Endothelial cell of umbilical vein (primary cell): ENCODE measurements at regions not wholly inside any gene's neighbourhood (a gene's known extent, or its start where the extent isn't known, plus 50 kb on each side); places are given as distances from the start of the nearest gene placed in this dataset.
"Not testable (repeated sequence)": the region's sequence is repeated elsewhere in the genome, so short reads cannot be mapped to it uniquely, and the experiment has no call there.

Experiments
- BruUV-seq: library from RNA; stranded (reverse); fragments of 400-500 nt; replicated peaks from 2 replicates; lab custom pipeline; 2021; lab: Mats Ljungman, UMichigan
- CTCF ChIA-PET: fragments of 300-600, 350-600 bp; sonication (Branson Sonifier 250); formaldehyde crosslinking; loops from one replicate; lab custom pipeline; 2021; ENCODE audit warnings: antibody characterized with exemption, inconsistent platforms; lab: Charles Lee
- POLR2A ChIA-PET: fragments of 300-600, 350-600 bp; sonication (Branson Sonifier 250); formaldehyde crosslinking; loops from one replicate; lab custom pipeline; 2021; ENCODE audit warnings: antibody characterized with exemption, inconsistent platforms; lab: Charles Lee
- DNase-seq: peaks from one replicate; pipeline ENCODE4 v3.0.0-alpha.2; 2011; ENCODE audit warnings: low read depth, low spot score
- FAIRE-seq: peaks from 2 replicates; lab custom pipeline; 2011; peaks lifted over from hg19 to GRCh38; lab: Jason Lieb, UNC
- H2AFZ ChIP-seq: 2 replicates; pipeline ENCODE4 v1.6.0; 2012; ENCODE audit warnings: low read depth, low read length, control low read depth, inconsistent platforms
- H3K27ac ChIP-seq: 2 replicates; pipeline ENCODE4 v1.5.1; 2011; ENCODE audit warnings: low read depth, mild to moderate bottlenecking, control low read depth, low read length, moderate library complexity; ENCODE audit not compliant: insufficient read depth
- H3K27me3 ChIP-seq, 2 experiments: 2 replicates each; pipeline versions ENCODE4 v1.6.0 to v1.6.1; 2011; ENCODE audit warnings: low read length in 2 of 2, mixed read lengths in 1 of 2; ENCODE audit not compliant: control insufficient read depth in 2 of 2, insufficient read depth in 2 of 2
- H3K36me3 ChIP-seq, 2 experiments: 2 replicates in 1 of 2; 3 replicates in 1 of 2; pipeline ENCODE4 v1.5.1; 2011; ENCODE audit warnings: low read length in 2 of 2, mild to moderate bottlenecking in 1 of 2, moderate library complexity in 1 of 2; ENCODE audit not compliant: control insufficient read depth in 2 of 2, insufficient read depth in 2 of 2; ENCODE audit errors: extremely low read depth in 1 of 2
- H3K4me1 ChIP-seq: 3 replicates; pipeline ENCODE4 v1.5.1; 2011; ENCODE audit warnings: mild to moderate bottlenecking, low read length; ENCODE audit not compliant: control insufficient read depth, insufficient read depth; ENCODE audit errors: extremely low read depth
- H3K4me2 ChIP-seq: 2 replicates; pipeline ENCODE4 v1.6.1; 2011; ENCODE audit warnings: low read length, control low read depth, mixed read lengths; ENCODE audit not compliant: insufficient read depth
- H3K4me3 ChIP-seq, 3 experiments: fragments of 200-600 bp in 1 of 3; sonication (generic), shearing (Covaris generic) in 1 of 3; replicated peaks in 1 of 3; 2 replicates each; pipeline ENCODE4 v1.5.1; 2011 to 2016; ENCODE audit warnings: control low read depth in 3 of 3, low read length in 3 of 3, mild to moderate bottlenecking in 2 of 3, inconsistent platforms in 1 of 3, low read depth in 1 of 3, moderate library complexity in 1 of 3; ENCODE audit not compliant: insufficient read depth in 1 of 3
- H3K79me2 ChIP-seq: 2 replicates; pipeline ENCODE4 v1.6.0; 2012; ENCODE audit warnings: low read length, inconsistent platforms; ENCODE audit not compliant: control insufficient read depth, insufficient read depth
- H3K9ac ChIP-seq: replicated peaks from 2 replicates; pipeline ENCODE3; 2011; ENCODE audit warnings: low read length, control low read depth; ENCODE audit not compliant: insufficient read depth; ENCODE audit errors: extremely low read depth
- H3K9me1 ChIP-seq: replicated peaks from 3 replicates; pipeline ENCODE4 v1.6.0; 2011; ENCODE audit warnings: mild to moderate bottlenecking, low read length; ENCODE audit not compliant: control insufficient read depth, insufficient read depth; ENCODE audit errors: extremely low read depth
- H3K9me3 ChIP-seq: replicated peaks from 2 replicates; pipeline ENCODE4 v1.5.1; 2012; ENCODE audit warnings: low read length, inconsistent platforms; ENCODE audit not compliant: control insufficient read depth, insufficient read depth
- H4K20me1 ChIP-seq: replicated peaks from 2 replicates; pipeline ENCODE3; 2011; ENCODE audit warnings: mild to moderate bottlenecking, low read length; ENCODE audit not compliant: control insufficient read depth, insufficient read depth; ENCODE audit errors: extremely low read depth
- dilution Hi-C: fragments of 300-500 bp; cut with MboI; formaldehyde crosslinking; loops from one replicate; pipeline ENCODE4 v1.15.0; 2019; ENCODE audit warnings: low sequenced_read_pairs; ENCODE audit not compliant: extremely low pct_ligation_motif_present
- intact Hi-C: fragments of 100-400 bp; cut with micrococcal nuclease; formaldehyde crosslinking; loops from one replicate; pipeline ENCODE4 v1.10.0; 2022

GRCh38 chr17:68168273-68169164, 79.3 kb upstream of the AMZ2 start:
- BruUV-seq, FAIRE-seq, H3K4me2 ChIP-seq, dilution Hi-C loops, H4K20me1 ChIP-seq, H3K27ac ChIP-seq, H3K36me3 ChIP-seq, POLR2A ChIA-PET, H3K4me3 ChIP-seq, H3K9me1 ChIP-seq, H3K79me2 ChIP-seq, H3K9me3 ChIP-seq, H2AFZ ChIP-seq, DNase-seq, H3K4me1 ChIP-seq, intact Hi-C loops, H3K27me3 ChIP-seq, H3K9ac ChIP-seq: not testable (repeated sequence)
- CTCF ChIA-PET = interaction anchor here (1.2 to 1.5 kb wide), 2 partner anchors 10 to 18 kb away, joined by 3 to 4 read pairs; no protein-coding TSS in a partner anchor

- H3K9me3 ChIP-seq, FAIRE-seq, H4K20me1 ChIP-seq, BruUV-seq, H3K9me1 ChIP-seq, H3K4me3 ChIP-seq, H3K27me3 ChIP-seq, DNase-seq, H3K27ac ChIP-seq, H3K4me2 ChIP-seq, H3K79me2 ChIP-seq, intact Hi-C loops, H3K36me3 ChIP-seq, dilution Hi-C loops, POLR2A ChIA-PET, H2AFZ ChIP-seq, H3K4me1 ChIP-seq, H3K9ac ChIP-seq: not testable (repeated sequence)
- CTCF ChIA-PET = interaction anchor here (1.2 to 1.5 kb wide), 2 partner anchors 11 to 17 kb away, joined by 3 to 4 read pairs; no protein-coding TSS in a partner anchor
Measured at GRCh38 chr17:68169165-68169821, 78.5 kb upstream of the AMZ2 start.
